ENCODE measurements at regions not wholly inside any gene's neighbourhood (a gene's known extent, or its start where the extent isn't known, plus 50 kb on each side); places are given as distances from the start of the nearest gene placed in this dataset.

GRCh38 chr11:97865424-97866012 lies 1155.2 kb upstream of the CNTN5 start:
- Histone ChIP-seq H3K36me3 (no peaks in the 10 kb centered on the region), H3K4me2 (no peak overlapping the region), H3K4me3 (no peak overlapping the region), H3K9me3 (ENCODE audit: low read depth) (no peaks in the 10 kb centered on the region), H3K9ac (no peak overlapping the region), H3K27ac (no peak overlapping the region), H3K79me2 (ENCODE audit: low read depth) (no peaks in the 10 kb centered on the region), H4K20me1 (ENCODE audit: low read depth) (no peaks in the 10 kb centered on the region), H3F3A (ENCODE audit: low read depth) (no peaks in the 10 kb centered on the region), H3K27me3 (no peaks in the 10 kb centered on the region), H3K4me1 (no peaks in the 10 kb centered on the region), H2AFZ (replicated peaks) (no peak overlapping the region)
- Mint-ChIP-seq H3K4me3 (no peak overlapping the region), H3K4me1 (no peaks in the 10 kb centered on the region), H3K36me3 (no peaks in the 10 kb centered on the region), H3K27me3 (ENCODE audit: insufficient read depth, low read depth) (no peaks in the 10 kb centered on the region), H3K9me3 (peaks cover 6% of the 10 kb centered on the region), H3K27ac (no peak overlapping the region)
- no peak for TF ChIP-seq EZH2 (IDR thresholded peaks at IDR 0.05)
- TF ChIP-seq CTCF (IDR thresholded peaks at IDR 0.05): no peak
- TF ChIP-seq EZH2phosphoT487 (IDR thresholded peaks at IDR 0.05): no peak
- DNase-seq (ENCODE audit: low spot score): no peak

GRCh38 chr11:97871816-97872215 lies 1148.9 kb upstream of the CNTN5 start:
- Histone ChIP-seq H3F3A (ENCODE audit: low read depth) (no peaks in the 10 kb centered on the region), H3K9ac (no peak overlapping the region), H3K4me1 (no peaks in the 10 kb centered on the region), H3K27me3 (no peaks in the 10 kb centered on the region), H3K36me3 (no peaks in the 10 kb centered on the region), H3K79me2 (ENCODE audit: low read depth) (no peaks in the 10 kb centered on the region), H3K9me3 (ENCODE audit: low read depth) (no peaks in the 10 kb centered on the region), H2AFZ (replicated peaks) (peak overlapping the region; percentile 12), H4K20me1 (ENCODE audit: low read depth) (no peaks in the 10 kb centered on the region), H3K4me3 (no peak overlapping the region), H3K4me2 (no peak overlapping the region), H3K27ac (no peak overlapping the region)
- H3K36me3 Mint-ChIP-seq: no peaks in the 10 kb centered on the region
- no peak overlapping the region for H3K27ac Mint-ChIP-seq
- no peak for DNase-seq (ENCODE audit: low spot score)
- no peaks in the 10 kb centered on the region for H3K4me1 Mint-ChIP-seq
- no peaks in the 10 kb centered on the region for H3K27me3 Mint-ChIP-seq (ENCODE audit: insufficient read depth, low read depth)
- TF ChIP-seq EZH2 (IDR thresholded peaks at IDR 0.05) (no peak), EZH2phosphoT487 (IDR thresholded peaks at IDR 0.05) (no peak), CTCF (IDR thresholded peaks at IDR 0.05) (no peak)
- peaks cover 6% of the 10 kb centered on the region for H3K9me3 Mint-ChIP-seq
- no peak overlapping the region for H3K4me3 Mint-ChIP-seq

- no peak overlapping the region for H3K27ac ChIP-seq
- H3K4me1 ChIP-seq: no peaks in the 10 kb centered on the region
- H3K79me2 ChIP-seq (ENCODE audit: low read depth): no peaks in the 10 kb centered on the region
- no peak for DNase-seq (ENCODE audit: low spot score)
- Mint-ChIP-seq H3K36me3 (no peaks in the 10 kb centered on the region), H3K4me1 (no peaks in the 10 kb centered on the region), H3K9me3 (peaks cover 4% of the 10 kb centered on the region), H3K27ac (no peak overlapping the region), H3K4me3 (no peak overlapping the region), H3K27me3 (ENCODE audit: insufficient read depth, low read depth) (no peaks in the 10 kb centered on the region)
- no peaks in the 10 kb centered on the region for H3K9me3 ChIP-seq (ENCODE audit: low read depth)
- H3K4me3 ChIP-seq: no peak overlapping the region
- no peak overlapping the region for H3K9ac ChIP-seq
- no peaks in the 10 kb centered on the region for H4K20me1 ChIP-seq (ENCODE audit: low read depth)
- TF ChIP-seq EZH2phosphoT487 (IDR thresholded peaks at IDR 0.05): no peak
- H3K36me3 ChIP-seq: no peaks in the 10 kb centered on the region
- no peak overlapping the region for H3K4me2 ChIP-seq
- no peaks in the 10 kb centered on the region for H3K27me3 ChIP-seq
- H2AFZ ChIP-seq (replicated peaks): no peak overlapping the region
- no peaks in the 10 kb centered on the region for H3F3A ChIP-seq (ENCODE audit: low read depth)
Measured at GRCh38 chr11:97880209-97880608, 1140.5 kb upstream of the CNTN5 start.

GRCh38 chr11:97883086-97883485 lies 1137.7 kb upstream of the CNTN5 start:
- no peaks in the 10 kb centered on the region for H3K4me1 ChIP-seq
- TF ChIP-seq CTCF (IDR thresholded peaks at IDR 0.05): no peak
- TF ChIP-seq EZH2 (IDR thresholded peaks at IDR 0.05): no peak
- no peak for TF ChIP-seq EZH2phosphoT487 (IDR thresholded peaks at IDR 0.05)

More at GRCh38 chr11:97883086-97883485, 1137.7 kb upstream of the CNTN5 start:
- Mint-ChIP-seq H3K36me3 (no peaks in the 10 kb centered on the region), H3K4me3 (no peak overlapping the region), H3K4me1 (no peaks in the 10 kb centered on the region), H3K27me3 (ENCODE audit: insufficient read depth, low read depth) (no peaks in the 10 kb centered on the region), H3K9me3 (peaks cover 4% of the 10 kb centered on the region), H3K27ac (no peak overlapping the region)
- Histone ChIP-seq H4K20me1 (ENCODE audit: low read depth) (no peaks in the 10 kb centered on the region), H3K27ac (no peak overlapping the region), H3K27me3 (no peaks in the 10 kb centered on the region), H3K4me3 (no peak overlapping the region), H3K4me2 (no peak overlapping the region), H2AFZ (replicated peaks) (peak overlapping the region; percentile 37), H3K36me3 (no peaks in the 10 kb centered on the region), H3K9ac (no peak overlapping the region), H3K79me2 (ENCODE audit: low read depth) (no peaks in the 10 kb centered on the region), H3F3A (ENCODE audit: low read depth) (no peaks in the 10 kb centered on the region), H3K9me3 (ENCODE audit: low read depth) (no peaks in the 10 kb centered on the region)
- DNase-seq (ENCODE audit: low spot score): no peak
